ENCODE measurements at regions not wholly inside any gene's neighbourhood (a gene's known extent, or its start where the extent isn't known, plus 50 kb on each side); places are given as distances from the start of the nearest gene placed in this dataset.

DNA sequence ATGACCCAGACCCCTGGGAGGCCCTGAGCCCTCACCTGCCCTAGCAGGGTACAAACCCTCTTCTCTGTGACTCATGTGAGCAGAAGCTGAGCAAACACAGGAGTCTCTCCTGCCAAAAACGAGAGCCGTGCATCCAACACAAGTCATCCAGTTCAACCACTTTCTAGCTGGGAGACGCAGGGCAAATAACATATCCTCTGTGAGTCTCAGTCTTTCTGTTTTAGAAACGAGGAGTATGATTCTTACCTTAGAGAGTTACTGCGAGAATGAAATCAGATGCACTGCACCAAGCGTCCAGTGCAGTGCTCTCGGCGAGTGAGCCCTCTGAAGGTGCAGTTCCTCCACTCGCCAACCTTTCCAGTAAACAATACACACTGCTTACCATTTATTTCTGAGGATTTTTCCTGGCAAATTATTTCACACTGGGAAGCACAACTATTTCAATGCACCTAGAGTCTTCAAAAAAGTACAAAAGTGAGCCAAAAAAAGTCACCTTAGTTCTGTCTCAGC lies 331.8 kb upstream of the MYT1L start:
- Histone ChIP-seq H3K36me3 (ENCODE audit: insufficient read depth) (no peaks in the 10 kb centered on the region), H3K4me3 (ENCODE audit: low read depth, low read length) (no peak overlapping the region), H3K4me1 (ENCODE audit: insufficient read depth) (no peaks in the 10 kb centered on the region), H3K27ac (ENCODE audit: low read depth) (no peak overlapping the region)
- WGBS = 56% methylated on average over 9 of the region's 9 CpGs
- no peak for DNase-seq (ENCODE audit: extremely low spot score)

DNA sequence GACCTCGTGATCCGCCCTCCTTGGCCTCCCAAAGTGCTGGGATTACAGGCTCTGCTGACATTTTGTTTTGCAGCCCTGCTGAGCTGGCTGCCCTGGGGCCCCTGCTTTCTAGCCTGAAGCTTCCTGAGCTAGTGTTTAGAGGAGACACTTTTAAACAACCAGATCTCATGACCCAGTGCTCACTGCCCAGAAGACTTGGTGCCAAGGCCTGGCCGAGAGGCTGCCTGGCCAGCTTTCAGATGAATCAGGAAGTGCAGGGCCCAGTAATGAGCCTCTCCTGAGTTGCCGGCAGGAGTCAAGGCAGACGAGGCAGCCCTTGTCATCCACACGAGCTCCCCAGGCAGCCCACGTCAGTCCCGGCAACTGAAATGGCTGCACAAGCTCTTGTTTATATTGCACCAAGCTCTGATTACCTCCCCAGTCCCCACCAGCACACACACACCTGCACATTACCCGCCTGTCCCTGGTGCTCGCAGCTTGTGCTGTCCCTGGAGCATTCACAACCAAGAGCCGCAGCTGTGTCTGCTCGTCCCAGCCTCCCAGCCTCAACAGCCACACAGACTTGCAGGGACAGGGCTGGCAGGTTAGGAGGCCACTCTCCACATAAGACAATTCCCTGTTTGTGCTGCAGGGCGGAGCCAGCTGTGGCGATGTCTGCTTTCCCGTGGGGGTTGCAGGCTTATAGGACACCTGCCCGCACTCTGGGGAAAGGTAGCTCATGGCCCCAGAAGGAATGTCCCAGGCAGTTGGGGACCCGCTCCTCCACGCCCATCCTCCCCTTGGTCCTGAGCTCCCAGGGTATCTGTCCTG lies 331.2 kb upstream of the MYT1L start:
- Histone ChIP-seq H3K4me3 (ENCODE audit: low read depth, low read length) (no peak overlapping the region), H3K36me3 (ENCODE audit: insufficient read depth) (no peaks in the 10 kb centered on the region), H3K4me1 (ENCODE audit: insufficient read depth) (no peaks in the 10 kb centered on the region), H3K27ac (ENCODE audit: low read depth) (no peak overlapping the region)
- DNase-seq (ENCODE audit: extremely low spot score) = no peak
- 59% methylated on average over 18 of the region's 18 CpGs for WGBS

DNA sequence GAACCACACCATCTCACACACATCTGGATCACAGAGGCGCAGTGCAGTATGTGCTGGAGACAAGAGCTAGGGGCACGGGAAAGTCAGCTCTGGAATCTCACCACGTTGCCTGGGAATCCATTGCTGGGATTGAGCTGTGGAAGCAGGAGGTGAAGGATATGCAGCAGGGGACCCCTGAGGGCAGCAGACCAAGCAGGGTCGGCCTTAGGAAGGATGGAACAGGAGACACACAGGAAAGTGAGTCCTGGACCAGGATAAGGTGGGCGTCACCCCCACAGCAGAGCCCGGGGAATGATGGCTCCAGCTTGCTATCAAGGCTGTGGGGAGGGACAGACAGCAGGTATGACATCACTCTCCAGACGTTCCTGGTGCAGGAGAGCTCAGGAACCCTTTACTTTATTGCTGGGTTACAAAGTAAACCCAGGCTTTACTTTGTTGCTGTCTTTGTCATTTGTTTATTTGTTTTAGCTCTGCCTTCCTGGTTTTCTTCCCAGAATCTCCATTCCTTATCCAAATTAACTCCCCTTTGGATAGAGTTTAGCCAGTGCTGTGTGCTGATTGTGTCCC lies 329.8 kb upstream of the MYT1L start:
- H3K27ac ChIP-seq (ENCODE audit: low read depth) = no peak overlapping the region
- WGBS = 63% methylated on average over 7 of the region's 7 CpGs
- no peak for DNase-seq (ENCODE audit: extremely low spot score)
- H3K4me1 ChIP-seq (ENCODE audit: insufficient read depth) = no peaks in the 10 kb centered on the region
- H3K4me3 ChIP-seq (ENCODE audit: low read depth, low read length) = no peak overlapping the region
- no peaks in the 10 kb centered on the region for H3K36me3 ChIP-seq (ENCODE audit: insufficient read depth)

DNA sequence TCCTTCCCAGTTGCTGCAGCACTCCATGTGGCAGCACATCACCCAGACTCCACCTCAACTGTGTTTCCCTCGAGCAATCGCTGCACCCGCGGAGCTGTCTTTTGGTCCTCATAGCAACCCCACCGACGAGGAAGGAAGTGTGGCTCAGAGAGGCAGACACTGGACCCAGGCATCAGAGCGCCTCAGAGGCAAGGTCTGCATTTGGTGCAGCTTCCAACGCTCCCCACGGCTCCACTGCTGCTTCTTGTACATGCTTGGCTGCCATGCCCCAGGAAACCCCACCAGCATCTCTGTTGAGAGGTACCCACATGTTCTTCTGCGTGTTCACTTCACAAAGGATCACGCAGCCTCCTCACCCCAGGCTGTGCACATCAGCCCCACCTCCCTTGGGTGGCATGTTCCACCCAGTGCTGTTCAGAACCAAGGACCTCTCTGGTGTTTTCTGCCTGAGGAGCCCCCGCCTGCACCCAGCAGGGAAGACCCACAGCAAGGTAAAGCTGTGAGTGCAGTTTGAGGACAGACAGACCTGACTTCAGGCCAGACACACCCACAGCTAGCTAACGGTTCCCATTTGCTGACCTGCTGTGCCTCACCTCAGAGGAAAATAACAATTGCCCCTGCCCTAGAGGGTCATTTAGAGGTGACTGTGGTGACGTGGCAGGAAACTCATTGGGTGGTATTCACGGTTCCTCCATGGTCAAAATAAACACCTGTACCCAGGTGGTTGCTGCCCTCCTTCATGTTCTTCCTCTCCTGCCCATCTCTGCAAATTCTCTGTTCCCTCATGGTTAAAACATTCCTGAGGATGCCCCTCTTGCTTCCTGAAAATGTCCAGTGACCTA lies 326.3 kb upstream of the MYT1L start:
- Histone ChIP-seq H3K27ac (ENCODE audit: low read depth) (no peak overlapping the region), H3K36me3 (ENCODE audit: insufficient read depth) (no peaks in the 10 kb centered on the region), H3K4me3 (ENCODE audit: low read depth, low read length) (no peak overlapping the region), H3K4me1 (ENCODE audit: insufficient read depth) (no peaks in the 10 kb centered on the region)
- WGBS = 82% methylated on average over 15 of the region's 15 CpGs
- no peak for DNase-seq (ENCODE audit: extremely low spot score)

DNA sequence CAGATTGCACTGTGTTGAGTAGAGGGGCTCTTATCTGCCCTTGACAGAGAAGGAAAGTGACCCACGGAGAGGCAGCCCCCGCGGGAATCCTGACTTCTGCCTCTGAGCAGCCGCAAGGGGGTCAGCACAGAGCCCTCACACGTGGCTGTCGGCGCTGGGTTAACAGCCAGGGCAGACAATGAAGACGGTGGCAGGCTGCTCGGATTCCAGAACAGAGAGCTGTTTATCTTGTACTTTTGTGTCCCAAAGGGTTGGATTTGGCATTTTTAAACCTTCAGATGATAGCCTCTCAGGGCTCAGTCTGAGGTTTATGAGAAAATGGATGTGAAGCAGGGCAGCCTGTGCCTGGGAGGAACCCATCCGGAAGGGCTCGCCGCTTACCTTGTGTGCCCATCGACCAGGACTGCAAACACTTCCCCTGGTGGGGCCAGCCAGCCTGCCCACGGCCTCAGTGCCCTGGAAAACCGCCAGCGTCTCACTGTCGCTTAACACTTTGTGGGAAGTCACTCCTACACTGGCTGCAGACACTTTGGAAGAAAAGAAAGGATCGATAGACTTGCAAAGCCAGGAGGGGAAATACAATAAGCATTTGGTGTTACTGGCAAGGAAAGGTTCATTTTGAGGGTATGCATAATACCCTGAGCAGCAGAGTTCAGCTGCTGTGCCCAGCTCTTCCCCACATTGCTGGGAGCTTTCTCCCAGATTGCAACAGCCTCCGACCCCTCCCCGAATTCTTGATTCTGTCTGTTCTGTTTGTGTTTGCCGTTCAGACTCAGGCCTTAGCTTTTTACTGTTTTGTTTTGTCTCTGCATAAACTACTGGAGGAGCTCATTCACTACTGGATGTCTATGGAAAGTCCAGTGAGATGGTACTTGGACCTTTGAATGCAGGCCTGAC lies 325.3 kb upstream of the MYT1L start:
- Histone ChIP-seq H3K4me3 (ENCODE audit: low read depth, low read length) (no peak overlapping the region), H3K27ac (ENCODE audit: low read depth) (no peak overlapping the region), H3K36me3 (ENCODE audit: insufficient read depth) (no peaks in the 10 kb centered on the region), H3K4me1 (ENCODE audit: insufficient read depth) (no peaks in the 10 kb centered on the region)
- WGBS = 16% methylated on average over 21 of the region's 21 CpGs
- no peak for DNase-seq (ENCODE audit: extremely low spot score)

DNA sequence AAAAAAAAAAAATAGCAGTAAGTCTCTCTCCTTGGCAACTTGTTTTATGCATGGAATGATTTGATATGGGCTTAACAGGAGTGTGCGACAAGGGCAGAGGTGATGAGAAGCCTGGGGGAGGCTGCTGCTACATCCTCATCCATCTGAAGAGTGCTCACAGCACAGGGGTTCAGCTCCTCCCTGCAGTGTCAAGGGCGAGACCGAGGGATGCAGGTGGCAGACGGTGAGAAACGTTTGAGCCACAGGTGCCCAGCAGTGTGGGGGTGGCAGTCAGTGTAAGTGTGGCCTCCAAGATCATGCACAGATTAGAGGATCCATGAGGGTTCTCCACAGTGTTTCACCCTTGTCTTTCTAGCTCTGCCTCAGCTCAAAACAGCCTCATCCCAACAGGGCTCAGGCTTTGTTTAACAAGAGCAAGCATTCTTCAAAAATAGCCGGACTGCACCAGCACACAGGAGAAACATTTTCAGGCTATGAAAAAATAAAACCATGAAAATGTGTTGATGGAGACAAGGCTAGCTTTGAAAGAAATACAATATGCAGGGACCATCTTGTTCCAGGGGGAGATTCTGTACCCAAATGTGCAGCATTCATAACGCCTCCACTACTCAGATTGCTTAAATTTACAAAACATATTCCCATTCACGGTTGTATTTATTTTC lies 324.5 kb upstream of the MYT1L start:
- Histone ChIP-seq H3K4me3 (ENCODE audit: low read depth, low read length) (no peak overlapping the region), H3K4me1 (ENCODE audit: insufficient read depth) (no peaks in the 10 kb centered on the region), H3K27ac (ENCODE audit: low read depth) (no peak overlapping the region), H3K36me3 (ENCODE audit: insufficient read depth) (no peaks in the 10 kb centered on the region)
- DNase-seq (ENCODE audit: extremely low spot score) = no peak
- 49% methylated on average over 8 of the region's 8 CpGs for WGBS

DNA sequence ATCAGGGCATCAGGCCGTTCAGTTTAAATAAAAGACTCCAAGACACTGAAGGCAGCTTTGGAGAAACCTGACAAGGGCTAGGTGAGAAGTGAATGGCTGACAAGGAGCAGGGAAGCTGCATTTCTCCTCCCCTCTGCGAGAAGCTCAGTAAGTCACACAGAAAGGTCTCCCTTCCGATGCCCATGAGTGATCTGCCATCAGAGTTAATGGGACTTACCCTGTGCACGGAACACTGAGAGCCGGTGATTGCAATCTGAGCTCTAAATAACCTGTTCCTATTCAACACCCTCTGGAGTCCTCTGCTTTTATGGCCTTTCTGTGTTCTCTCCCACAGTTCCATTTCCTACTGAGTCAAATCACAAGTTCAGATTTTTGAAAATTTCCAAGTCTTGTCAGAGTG lies 322.2 kb upstream of the MYT1L start:
- DNase-seq (ENCODE audit: extremely low spot score) = no peak
- 63% methylated on average over 5 of the region's 5 CpGs for WGBS
- H3K36me3 ChIP-seq (ENCODE audit: insufficient read depth) = no peaks in the 10 kb centered on the region
- H3K4me1 ChIP-seq (ENCODE audit: insufficient read depth) = no peaks in the 10 kb centered on the region
- no peak overlapping the region for H3K4me3 ChIP-seq (ENCODE audit: low read depth, low read length)
- H3K27ac ChIP-seq (ENCODE audit: low read depth) = no peak overlapping the region

DNA sequence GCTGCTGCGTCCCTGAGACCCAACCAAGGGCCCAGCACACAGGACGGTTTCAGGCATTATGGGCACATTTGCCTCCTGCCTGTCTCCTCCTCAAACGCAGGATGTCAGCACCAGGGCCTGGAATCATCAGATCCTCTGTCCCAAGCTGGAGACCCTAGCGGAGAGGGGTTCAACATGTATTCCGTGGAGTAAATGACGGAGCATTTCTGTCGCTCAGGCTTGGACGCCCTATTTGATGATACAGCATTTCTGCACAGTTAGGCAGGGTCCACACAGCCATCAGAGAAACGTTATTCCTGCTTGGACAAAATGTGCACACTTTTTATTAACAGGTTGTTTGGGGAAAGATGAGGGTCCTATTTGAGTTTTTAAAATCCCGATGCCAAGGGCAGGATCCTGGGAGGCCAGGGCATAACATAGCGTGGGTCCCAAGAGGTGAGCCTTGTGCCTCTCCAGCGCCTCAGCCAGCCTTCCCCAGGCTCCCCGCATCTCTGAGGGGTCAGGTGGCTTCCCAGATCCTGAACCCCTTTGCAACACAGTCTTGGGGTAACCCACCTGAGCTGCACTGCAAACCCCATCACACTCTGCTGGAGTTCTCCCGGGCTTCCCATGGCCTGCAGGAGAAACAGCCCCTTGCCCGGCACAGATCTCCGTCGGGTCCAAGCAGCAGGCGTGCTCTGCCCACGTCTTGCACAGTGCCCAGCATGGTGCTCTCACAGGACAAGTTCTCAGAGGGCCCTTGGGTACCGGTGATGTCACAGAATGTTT lies 319.7 kb upstream of the MYT1L start:
- H3K4me3 ChIP-seq (ENCODE audit: low read depth, low read length) = no peak overlapping the region
- no peak for DNase-seq (ENCODE audit: extremely low spot score)
- H3K27ac ChIP-seq (ENCODE audit: low read depth) = no peak overlapping the region
- no peaks in the 10 kb centered on the region for H3K4me1 ChIP-seq (ENCODE audit: insufficient read depth)
- no peaks in the 10 kb centered on the region for H3K36me3 ChIP-seq (ENCODE audit: insufficient read depth)
- WGBS = 90% methylated on average over 20 of the region's 20 CpGs

DNA sequence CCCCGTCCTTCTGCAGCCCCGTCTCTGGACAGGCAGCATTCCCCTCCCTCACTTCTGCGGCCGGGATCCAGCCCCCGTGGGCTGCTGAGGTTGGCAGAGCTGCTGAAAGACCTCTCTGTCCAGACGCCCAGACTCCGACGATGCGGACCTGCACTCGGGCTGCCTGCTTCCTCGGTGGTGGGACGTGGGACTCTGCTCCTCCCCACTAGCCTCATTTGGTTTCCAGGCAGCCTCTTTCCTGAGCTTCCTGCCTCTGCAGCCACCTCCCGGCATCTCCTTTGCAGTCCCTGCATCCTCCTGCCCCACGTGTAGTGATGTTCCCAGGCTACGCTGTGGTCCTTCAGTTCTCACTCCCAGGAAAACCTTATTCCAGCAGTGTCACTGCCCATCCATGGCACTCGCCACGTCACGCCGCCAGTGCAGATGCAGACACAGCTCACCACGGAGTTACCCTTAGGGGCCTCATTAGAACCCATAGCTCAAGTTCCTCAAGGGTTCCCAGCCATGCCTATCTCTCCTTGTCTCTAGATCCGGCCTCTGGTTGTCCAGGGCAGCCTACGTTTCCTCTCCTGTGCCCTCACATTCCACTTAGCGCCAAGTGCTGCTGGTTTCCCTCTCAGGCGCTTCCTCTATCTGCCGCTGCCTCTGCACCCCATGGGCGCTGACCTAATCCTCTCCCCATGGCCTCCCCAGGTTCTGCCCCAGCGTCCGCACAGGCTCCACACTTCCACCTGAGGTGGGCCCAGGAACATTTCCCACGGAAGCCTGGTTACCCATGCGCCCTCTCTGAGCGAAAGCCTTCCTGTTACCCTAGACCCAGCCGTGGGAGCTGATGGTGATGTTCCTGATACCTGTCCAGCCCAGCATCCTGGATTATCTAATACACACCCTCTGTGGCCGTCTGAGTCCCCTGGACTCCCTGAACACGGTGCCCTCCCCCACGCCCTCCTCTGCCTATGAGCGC lies 318.3 kb upstream of the MYT1L start:
- Histone ChIP-seq H3K36me3 (ENCODE audit: insufficient read depth) (no peaks in the 10 kb centered on the region), H3K27ac (ENCODE audit: low read depth) (no peak overlapping the region), H3K4me3 (ENCODE audit: low read depth, low read length) (no peak overlapping the region), H3K4me1 (ENCODE audit: insufficient read depth) (no peaks in the 10 kb centered on the region)
- WGBS = 74% methylated on average over 36 of the region's 36 CpGs
- no peak for DNase-seq (ENCODE audit: extremely low spot score)

DNA sequence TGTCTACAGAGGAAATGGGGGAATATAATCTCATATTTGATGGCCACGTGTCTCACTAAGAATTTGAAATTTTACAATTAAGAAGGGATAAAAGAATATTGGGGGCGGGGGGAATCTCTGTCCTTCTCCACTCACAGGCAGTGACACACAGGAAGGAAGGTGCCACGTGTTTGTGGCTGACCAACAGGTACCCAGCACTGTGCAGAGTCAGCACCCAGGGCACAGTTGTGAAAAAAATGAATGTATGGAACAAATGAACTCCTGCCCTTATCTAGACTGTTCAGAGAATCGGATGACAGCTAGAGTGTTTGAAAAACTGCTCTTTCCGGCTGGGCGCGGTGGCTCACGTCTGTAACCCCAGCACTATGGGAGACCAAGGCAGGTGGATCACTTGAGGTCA lies 317.0 kb upstream of the MYT1L start:
- DNase-seq (ENCODE audit: extremely low spot score) = no peak

DNA sequence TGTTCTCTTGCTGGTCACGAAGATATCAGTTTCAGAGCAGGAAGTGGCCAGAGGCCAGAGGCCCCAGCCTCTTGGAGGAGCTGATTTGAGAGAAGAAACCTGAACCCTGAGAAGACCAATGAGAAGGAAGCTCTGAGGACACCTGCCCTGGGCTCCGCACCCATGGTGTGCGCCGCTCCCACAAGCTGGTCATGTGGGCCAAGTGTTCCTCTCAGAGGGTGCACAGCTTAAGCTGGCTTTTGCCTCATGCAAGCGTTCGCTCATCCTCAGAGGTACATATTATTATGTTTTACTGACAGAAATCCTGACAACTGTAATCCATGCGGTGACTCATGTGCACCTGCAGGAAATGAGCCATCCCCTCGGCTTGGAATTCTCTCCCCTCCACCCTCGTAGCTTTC lies 316.1 kb upstream of the MYT1L start:
- H3K27ac ChIP-seq (ENCODE audit: low read depth) = no peak overlapping the region
- no peaks in the 10 kb centered on the region for H3K4me1 ChIP-seq (ENCODE audit: insufficient read depth)
- no peak overlapping the region for H3K4me3 ChIP-seq (ENCODE audit: low read depth, low read length)
- no peaks in the 10 kb centered on the region for H3K36me3 ChIP-seq (ENCODE audit: insufficient read depth)
- DNase-seq (ENCODE audit: extremely low spot score) = no peak
- 77% methylated on average over 9 of the region's 9 CpGs for WGBS

More for the DNA sequence above, 317.0 kb upstream of the MYT1L start:
- Histone ChIP-seq H3K36me3 (ENCODE audit: insufficient read depth) (no peaks in the 10 kb centered on the region), H3K4me3 (ENCODE audit: low read depth, low read length) (no peak overlapping the region), H3K27ac (ENCODE audit: low read depth) (no peak overlapping the region), H3K4me1 (ENCODE audit: insufficient read depth) (no peaks in the 10 kb centered on the region)
- WGBS = 86% methylated on average over 8 of the region's 8 CpGs
